ENCODE measurements at regions not wholly inside any gene's neighbourhood (a gene's known extent, or its start where the extent isn't known, plus 50 kb on each side); places are given as distances from the start of the nearest gene placed in this dataset.
A peak's percentile ranks its signal among the peaks of the same experiment; 100 is the strongest.

- Histone ChIP-seq H3K36me3 (no peaks in the 10 kb centered on the region), H3K4me3 (no peak overlapping the region), H3K27ac (no peak overlapping the region), H3K4me1 (no peaks in the 10 kb centered on the region), H3K9me3 (peaks cover 0 to 6% (median 0%) of the 10 kb centered on the region in 3 donors), H3K27me3 (no peaks in the 10 kb centered on the region)
- WGBS, 2 donors (ENCODE audit: low coverage in 1 of 2) = 89 to 92% methylated on average over 5 to 6 of the region's 8 CpGs
- no peak for ATAC-seq
- no peak for TF ChIP-seq POLR2AphosphoS5 (IDR thresholded peaks at IDR 0.05)
- TF ChIP-seq EP300 (IDR thresholded peaks at IDR 0.05) = no peak
- TF ChIP-seq CTCF (IDR thresholded peaks at IDR 0.05) = no peak
- TF ChIP-seq POLR2A (IDR thresholded peaks at IDR 0.05) = no peak
These were observed 50.2 kb upstream of the PLET1 start for GRCh38 chr11:112310848-112311247.

GRCh38 chr11:112315057-112315720 is 54.5 kb upstream of the PLET1 start:
- 90 to 94% methylated on average over 6 to 8 of the region's 8 CpGs for WGBS, 2 donors (ENCODE audit: low coverage in 1 of 2)
- ATAC-seq = no peak
- Histone ChIP-seq H3K9me3 (no peaks in the 10 kb centered on the region), H3K27me3 (no peaks in the 10 kb centered on the region), H3K4me3 (no peak overlapping the region), H3K4me1 (peaks cover 0 to 17% (median 5%) of the 10 kb centered on the region in 3 donors), H3K27ac (no peak overlapping the region), H3K36me3 (no peaks in the 10 kb centered on the region)
- TF ChIP-seq POLR2A (IDR thresholded peaks at IDR 0.05) (no peak), POLR2AphosphoS5 (IDR thresholded peaks at IDR 0.05) (no peak), EP300 (IDR thresholded peaks at IDR 0.05) (no peak), CTCF (IDR thresholded peaks at IDR 0.05) (no peak)

DNA sequence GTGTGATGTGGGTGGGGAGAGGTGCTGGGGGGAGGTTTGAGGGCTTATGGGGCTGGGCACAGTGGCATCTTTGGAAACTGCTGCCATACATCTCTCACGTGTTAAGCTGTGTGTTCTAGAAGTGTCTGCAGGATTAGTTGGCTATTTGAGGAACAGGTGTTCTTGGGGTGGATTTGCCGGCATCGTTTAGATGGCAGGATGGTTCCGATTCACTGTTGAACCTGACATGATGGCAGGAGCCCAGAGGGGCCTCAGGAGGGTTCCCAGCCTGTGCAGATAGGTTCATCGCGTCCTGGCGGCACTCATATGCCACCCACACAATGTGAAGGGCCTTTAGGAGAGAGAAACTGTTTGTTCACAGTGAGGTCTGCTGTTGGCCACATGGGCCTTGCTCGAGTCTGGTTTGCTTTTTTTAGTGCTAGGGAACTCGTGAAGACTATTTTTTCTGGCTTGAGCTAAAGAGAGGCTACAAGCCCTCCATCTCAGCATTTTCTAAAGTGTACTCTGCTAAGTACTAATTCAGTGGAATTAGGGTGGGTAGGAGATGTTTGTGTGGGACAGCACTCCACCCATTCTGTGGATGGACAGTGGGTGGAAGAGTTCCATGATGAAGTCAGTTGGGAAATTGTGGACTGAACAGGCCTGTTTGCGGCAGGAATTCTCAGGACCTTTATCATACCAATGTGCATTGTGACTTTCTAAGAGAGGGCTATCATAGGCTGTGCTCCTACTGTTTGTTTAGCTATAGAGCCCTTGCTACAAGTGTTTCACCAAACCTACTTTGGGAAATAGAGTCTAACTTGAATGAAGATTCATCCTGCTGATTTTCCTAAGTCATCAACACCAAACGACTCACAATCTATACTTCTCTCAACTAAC is 55.4 kb upstream of the PLET1 start:
- Histone ChIP-seq H3K9me3 (no peaks in the 10 kb centered on the region), H3K4me1 (peaks cover 0 to 26% (median 5%) of the 10 kb centered on the region in 3 donors), H3K36me3 (no peaks in the 10 kb centered on the region), H3K27ac (peak overlapping the region in 2 of 4 donors; percentile 13 to 14), H3K4me3 (no peak overlapping the region), H3K27me3 (no peaks in the 10 kb centered on the region)
- no peak for TF ChIP-seq EP300 (IDR thresholded peaks at IDR 0.05)
- TF ChIP-seq POLR2A (IDR thresholded peaks at IDR 0.05) = no peak
- TF ChIP-seq POLR2AphosphoS5 (IDR thresholded peaks at IDR 0.05) = no peak
- TF ChIP-seq CTCF (IDR thresholded peaks at IDR 0.05) = no peak
- WGBS, 2 donors (ENCODE audit: low coverage in 1 of 2) = 82 to 93% methylated on average over 4 to 5 of the region's 11 CpGs
- ATAC-seq = no peak

DNA sequence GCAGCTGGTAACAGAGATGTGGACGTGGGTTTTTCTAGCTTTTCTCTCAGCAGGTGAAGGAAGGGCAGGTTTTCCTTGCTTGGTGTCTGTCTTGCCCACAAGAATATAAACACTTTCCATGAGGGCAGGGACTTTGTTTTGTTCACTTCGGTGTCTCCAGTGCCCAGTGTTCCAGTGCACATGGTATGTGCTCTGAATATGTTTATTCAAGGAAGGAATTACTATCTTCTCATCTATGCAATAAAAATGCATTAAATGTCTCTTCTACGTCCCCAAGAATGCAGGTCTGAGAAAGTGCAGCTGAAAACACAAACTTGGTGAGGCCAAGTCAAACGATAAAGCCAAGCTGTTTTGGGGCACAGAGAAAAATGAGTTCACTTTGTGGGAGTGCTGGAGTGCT is 56.3 kb upstream of the PLET1 start:
- Histone ChIP-seq H3K4me1 (peaks cover 0 to 27% (median 5%) of the 10 kb centered on the region in 3 donors), H3K27ac (peak overlapping the region in 2 of 4 donors; percentile 16 to 42), H3K4me3 (no peak overlapping the region), H3K27me3 (no peaks in the 10 kb centered on the region), H3K36me3 (no peaks in the 10 kb centered on the region), H3K9me3 (no peaks in the 10 kb centered on the region)
- no peak for ATAC-seq
- TF ChIP-seq CTCF (IDR thresholded peaks at IDR 0.05) = no peak
- no peak for TF ChIP-seq EP300 (IDR thresholded peaks at IDR 0.05)
- TF ChIP-seq POLR2AphosphoS5 (IDR thresholded peaks at IDR 0.05) = no peak
- no peak for TF ChIP-seq POLR2A (IDR thresholded peaks at IDR 0.05)
- WGBS, 2 donors (ENCODE audit: low coverage in 1 of 2) = 55 to 67% methylated on average over 3 to 4 of the region's 4 CpGs
